HepG2 (cell line): ENCODE measurements at regions not wholly inside any gene's neighbourhood (a gene's known extent, or its start where the extent isn't known, plus 50 kb on each side); places are given as distances from the start of the nearest gene placed in this dataset.

Source experiments
- ATAC-seq: fragments of 200-7000 bp; cut with Tn5 transposase; 3 replicates; pipeline ENCODE4 v1.9.1; 2020; ENCODE audit warnings: mild to moderate bottlenecking, moderate library complexity
- BruUV-seq: library from RNA; stranded (reverse); fragments of 400-500 nt; replicated peaks from 2 replicates; lab custom pipeline; 2021; lab: Mats Ljungman, UMichigan
- CTCF ChIA-PET: fragments of 300-600 bp; formaldehyde crosslinking; extraction: SDS; loops from one replicate; lab custom pipeline; 2021; ENCODE audit warnings: low total read pairs, inconsistent platforms, low intra/inter-chr PET ratio; lab: Yijun Ruan, JAX
- POLR2A ChIA-PET: fragments of 350-600 bp; sonication (Branson Sonifier 250); formaldehyde crosslinking; loops from one replicate; lab custom pipeline; 2020; ENCODE audit warnings: antibody characterized with exemption, inconsistent platforms; lab: Yijun Ruan, JAX
- DNase-seq: peaks from one replicate; pipeline ENCODE4 v3.0.0-alpha.2; 2015; ENCODE audit warnings: low spot score
- FAIRE-seq: peaks from 3 replicates; lab custom pipeline; 2011; peaks lifted over from hg19 to GRCh38; lab: Jason Lieb, UNC
- H2AFZ ChIP-seq: one replicate; pipeline ENCODE4 v1.6.1; 2011; ENCODE audit warnings: low read length, inconsistent platforms
- H3K27ac ChIP-seq: fragments of 300-600 bp; 3 replicates; pipeline ENCODE4 v1.8.0; 2011; ENCODE audit warnings: mixed run types, mild to moderate bottlenecking, mixed read lengths, low read length, inconsistent platforms; ENCODE audit not compliant: insufficient read depth; ENCODE audit errors: extremely low read length
- H3K27me3 ChIP-seq, 2 experiments: fragments of 200-600 bp in 1 of 2; 2 replicates in 1 of 2; 3 replicates in 1 of 2; pipeline versions ENCODE4 v1.6.0 to v1.8.0; 2011; ENCODE audit warnings: low read length in 2 of 2, mild to moderate bottlenecking in 2 of 2, moderate library complexity in 2 of 2, inconsistent platforms in 1 of 2; ENCODE audit not compliant: insufficient read depth in 2 of 2, control insufficient read depth in 1 of 2
- H3K36me3 ChIP-seq, 2 experiments: fragments of 200-600 bp in 1 of 2; replicated peaks in 1 of 2; 2 replicates in 1 of 2; 3 replicates in 1 of 2; pipeline versions ENCODE4 v1.5.1 to v1.8.0; 2011; ENCODE audit warnings: low read length in 2 of 2, inconsistent platforms in 1 of 2; ENCODE audit not compliant: insufficient read depth in 2 of 2, control insufficient read depth in 1 of 2
- H3K4me1 ChIP-seq: 2 replicates; pipeline ENCODE4 v1.5.1; 2012; ENCODE audit warnings: low read length, inconsistent platforms; ENCODE audit not compliant: insufficient read depth
- H3K4me2 ChIP-seq: 2 replicates; pipeline ENCODE4 v1.6.0; 2011; ENCODE audit warnings: low read depth, low read length, inconsistent platforms
- H3K4me3 ChIP-seq, 3 experiments: fragments of 200-600 bp in 1 of 3; sonication (generic), shearing (Covaris generic) in 1 of 3; replicated peaks in 1 of 3; 2 replicates each; pipeline ENCODE4 v1.5.1; 2011 to 2016; ENCODE audit warnings: low read length in 3 of 3, inconsistent platforms in 2 of 3, low read depth in 2 of 3, mild to moderate bottlenecking in 2 of 3, control low read depth in 1 of 3, mixed read lengths in 1 of 3; ENCODE audit not compliant: insufficient read depth in 1 of 3
- H3K79me2 ChIP-seq: one replicate; pipeline ENCODE4 v1.6.1; 2011; ENCODE audit warnings: low read length, inconsistent platforms; ENCODE audit not compliant: insufficient read depth
- H3K9ac ChIP-seq: 2 replicates; pipeline ENCODE4 v1.6.0; 2011; ENCODE audit warnings: mild to moderate bottlenecking, low read depth, low read length, inconsistent platforms; ENCODE audit not compliant: insufficient read depth
- H3K9me3 ChIP-seq: 2 replicates; pipeline ENCODE4 v1.5.1; 2012; ENCODE audit warnings: mild to moderate bottlenecking, low read length
- H4K20me1 ChIP-seq: 2 replicates; pipeline ENCODE4 v1.6.0; 2011; ENCODE audit warnings: inconsistent platforms, mild to moderate bottlenecking, low read length, moderate library complexity; ENCODE audit not compliant: insufficient read depth
- CREB3 ChIP-seq: sonication (generic); formaldehyde crosslinking; IDR thresholded peaks from 2 replicates; pipeline ENCODE4 v1.5.0; 2020; ENCODE audit warnings: missing genetic modification reagents
- HMG20B ChIP-seq: conservative IDR thresholded peaks from 2 replicates; pipeline ENCODE4 v1.6.1; 2016; ENCODE audit warnings: missing genetic modification reagents, missing compliant biosample characterization
- NCOA5 ChIP-seq: sonication (generic); formaldehyde crosslinking; IDR thresholded peaks from 2 replicates; pipeline ENCODE4 v1.4.0; 2020; ENCODE audit warnings: missing genetic modification reagents
- RELA ChIP-seq: sonication (generic); formaldehyde crosslinking; IDR thresholded peaks from 2 replicates; pipeline ENCODE4 v1.4.0; 2020; ENCODE audit warnings: missing genetic modification reagents
- SIN3B ChIP-seq: fragments of 150-350 bp; IDR thresholded peaks from 2 replicates; pipeline ENCODE4 v1.6.1; 2014; ENCODE audit warnings: low read length
- ZFP90 ChIP-seq: sonication (generic); formaldehyde crosslinking; IDR thresholded peaks from 2 replicates; pipeline ENCODE4 v1.8.0; 2022; ENCODE audit warnings: missing genetic modification reagents, mild to moderate bottlenecking, inconsistent platforms, borderline replicate concordance
- ZNF367 ChIP-seq: sonication (generic); formaldehyde crosslinking; IDR thresholded peaks from 2 replicates; pipeline ENCODE4 v1.4.0; 2020; ENCODE audit warnings: missing genetic modification reagents, borderline replicate concordance
- ZNF414 ChIP-seq: sonication (generic); formaldehyde crosslinking; IDR thresholded peaks from 2 replicates; pipeline ENCODE4 v1.5.0; 2020; ENCODE audit warnings: missing genetic modification reagents
- WGBS: methylation state at CpG from one replicate; pipeline ENCODE4 v1.1.6; 2017; ENCODE audit warnings: low lambda C conversion rate; 5-methylcytosine and 5-hydroxymethylcytosine counted together
- in situ Hi-C: cut with HindIII; loops from 2 replicates; pipeline ENCODE4 v1.10.0; 2017; ENCODE audit warnings: low pct_unique_long_range_greater_than_20kb; ENCODE audit not compliant: extremely low pct_ligation_motif_present
- intact Hi-C: fragments of 100-400 bp; cut with micrococcal nuclease; formaldehyde crosslinking; loops from one replicate; pipeline ENCODE4 v1.10.0; 2022; ENCODE audit not compliant: unreplicated experiment
- TF ChIP-seq, protein P1 (sequence below): sonication (generic); formaldehyde crosslinking; IDR thresholded peaks from 2 replicates; pipeline ENCODE4 v1.8.0; 2022; ENCODE audit warnings: missing genetic modification reagents, mild to moderate bottlenecking, inconsistent platforms, borderline replicate concordance
- TF ChIP-seq, protein P2 (sequence below): IDR thresholded peaks from 2 replicates; pipeline ENCODE4 v1.6.1; 2016; ENCODE audit warnings: low read depth

DNA sequence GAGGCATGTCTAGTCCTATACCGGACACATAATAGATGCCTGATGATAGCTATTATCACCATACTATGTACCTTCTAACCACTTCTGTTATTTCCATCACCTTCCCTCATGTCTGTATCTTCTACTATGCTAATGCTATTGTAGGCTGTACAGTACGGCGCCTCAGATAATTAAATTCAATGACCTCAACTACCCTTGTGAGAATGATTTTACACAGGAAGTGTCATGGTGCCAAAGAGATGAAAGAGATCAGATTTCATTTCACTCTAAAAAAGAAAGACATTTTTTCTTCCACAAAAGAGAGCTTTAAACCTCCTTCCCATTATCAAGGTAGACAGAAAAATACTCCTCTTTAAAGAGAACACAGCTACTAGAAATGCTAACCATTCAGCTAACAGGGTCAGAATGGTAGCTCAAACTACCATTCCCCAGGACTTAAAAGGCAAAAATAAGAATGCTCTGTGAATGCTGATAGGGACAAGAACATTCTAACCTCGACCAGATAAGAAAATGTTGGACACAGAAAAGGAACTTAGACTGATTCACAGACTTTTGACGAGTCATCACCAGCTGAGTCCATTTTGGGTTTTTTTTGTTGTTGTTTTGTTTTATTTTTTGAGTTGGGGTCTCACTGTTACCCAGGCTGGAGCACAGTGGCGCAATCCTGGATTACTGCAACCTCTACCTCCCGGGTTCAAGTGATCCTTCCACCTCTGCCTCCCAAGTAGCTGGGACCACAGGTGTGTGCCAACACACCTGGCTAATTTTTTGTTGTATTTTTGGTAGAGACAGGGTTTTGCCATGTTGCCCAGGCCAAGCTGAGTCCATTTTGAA is 99.2 kb upstream of the RAPGEF2 start:
- ATAC-seq (no peak), FAIRE-seq (no peak), DNase-seq (no peak)
- Histone ChIP-seq H3K27me3 (no peaks in the 10 kb centered on the region), H3K79me2 (no peaks in the 10 kb centered on the region), H4K20me1 (no peaks in the 10 kb centered on the region), H3K4me2 (no peak overlapping the region), H3K36me3 (no peaks in the 10 kb centered on the region), H3K9ac (no peak overlapping the region), H3K27ac (no peak overlapping the region), H2AFZ (no peak overlapping the region), H3K9me3 (no peaks in the 10 kb centered on the region), H3K4me3 (no peak overlapping the region), H3K4me1 (peaks cover 17% of the 10 kb centered on the region)
- TF ChIP-seq ZFP90 (CRISPR knock-in tag) = no peak
- no peak for TF ChIP-seq SIN3B
- no peak for TF ChIP-seq ZNF367
- no peak for TF ChIP-seq RELA (CRISPR knock-in tag)
- no peak for TF ChIP-seq NCOA5 (CRISPR knock-in tag)
- TF ChIP-seq, protein P1, sequence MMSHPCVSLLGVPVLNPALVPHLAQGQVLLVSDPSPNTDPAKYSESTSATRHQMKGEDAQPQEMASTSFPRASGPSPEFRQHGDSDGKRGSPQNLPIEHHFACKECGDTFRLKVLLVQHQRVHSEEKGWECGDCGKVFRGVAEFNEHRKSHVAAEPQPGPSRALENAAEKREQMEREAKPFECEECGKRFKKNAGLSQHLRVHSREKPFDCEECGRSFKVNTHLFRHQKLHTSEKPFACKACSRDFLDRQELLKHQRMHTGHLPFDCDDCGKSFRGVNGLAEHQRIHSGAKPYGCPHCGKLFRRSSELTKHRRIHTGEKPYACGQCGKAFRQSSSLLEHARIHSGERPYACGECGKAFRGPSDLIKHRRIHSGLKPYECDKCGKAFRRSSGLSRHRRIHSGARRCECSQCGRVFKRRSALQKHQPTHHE (CRISPR knock-in tag) = no peak
- no peak for TF ChIP-seq HMG20B (CRISPR knock-in tag)
- TF ChIP-seq, protein P2, sequence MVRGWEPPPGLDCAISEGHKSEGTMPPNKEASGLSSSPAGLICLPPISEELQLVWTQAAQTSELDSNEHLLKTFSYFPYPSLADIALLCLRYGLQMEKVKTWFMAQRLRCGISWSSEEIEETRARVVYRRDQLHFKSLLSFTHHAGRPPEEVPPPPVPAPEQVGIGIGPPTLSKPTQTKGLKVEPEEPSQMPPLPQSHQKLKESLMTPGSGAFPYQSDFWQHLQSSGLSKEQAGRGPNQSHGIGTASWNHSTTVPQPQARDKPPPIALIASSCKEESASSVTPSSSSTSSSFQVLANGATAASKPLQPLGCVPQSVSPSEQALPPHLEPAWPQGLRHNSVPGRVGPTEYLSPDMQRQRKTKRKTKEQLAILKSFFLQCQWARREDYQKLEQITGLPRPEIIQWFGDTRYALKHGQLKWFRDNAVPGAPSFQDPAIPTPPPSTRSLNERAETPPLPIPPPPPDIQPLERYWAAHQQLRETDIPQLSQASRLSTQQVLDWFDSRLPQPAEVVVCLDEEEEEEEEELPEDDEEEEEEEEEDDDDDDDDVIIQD (CRISPR knock-in tag) = no peak
- no peak for TF ChIP-seq ZNF414 (CRISPR knock-in tag)
- TF ChIP-seq CREB3 (CRISPR knock-in tag) = no peak
- intact Hi-C loops (loop anchor here (10.0 kb wide), 1 partner anchor 171 kb away; no protein-coding TSS in a partner anchor), in situ Hi-C loops (loop anchor here (25.0 kb wide), 1 partner anchor 266 kb away; no protein-coding TSS in a partner anchor)
- 43% methylated on average over 7 of the region's 7 CpGs for WGBS
- BruUV-seq = no TSS peak
- ChIA-PET CTCF (no interaction called here), POLR2A (no interaction called here)
